ENCODE measurements at regions not wholly inside any gene's neighbourhood (a gene's known extent, or its start where the extent isn't known, plus 50 kb on each side); places are given as distances from the start of the nearest gene placed in this dataset.

- TF ChIP-seq NFATC4 (CRISPR knock-in tag; IDR thresholded peaks at IDR 0.05) (no peak), PREB (CRISPR knock-in tag; IDR thresholded peaks at IDR 0.05; ENCODE audit: borderline replicate concordance) (no peak)
Measured at GRCh38 chr5:167852515-167852914, 438.9 kb upstream of the WWC1 start (continued).

- no peak for ATAC-seq
Measured at GRCh38 chr5:167853421-167853820, 438.0 kb upstream of the WWC1 start.

DNA sequence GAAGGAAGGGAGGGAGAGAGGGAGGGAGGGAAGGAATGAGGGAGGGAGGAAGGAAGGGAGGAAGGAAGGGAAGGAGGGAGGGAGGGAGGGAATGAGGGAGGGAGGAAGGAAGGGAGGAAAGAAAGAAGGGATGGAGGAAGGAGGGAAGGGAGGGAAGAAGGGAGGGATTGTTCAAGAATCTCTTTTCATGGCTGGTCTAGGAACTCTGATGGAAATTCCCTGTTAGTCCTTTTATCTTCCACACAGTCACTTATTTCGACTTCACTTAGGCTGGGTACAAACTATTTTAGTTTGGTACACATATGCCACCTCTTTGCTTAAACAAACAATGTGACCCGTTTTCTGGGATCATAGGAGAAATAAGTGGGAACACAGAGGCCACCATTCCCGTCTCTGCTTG, 435.6 kb upstream of the WWC1 start:
- Mint-ChIP-seq H3K4me1 (no peaks in the 10 kb centered on the region), H3K27ac (no peak overlapping the region), H3K4me3 (no peak overlapping the region), H3K27me3 (ENCODE audit: low read depth) (no peaks in the 10 kb centered on the region; the same call in 1 of the 2 replicates), H3K9me3 (peaks cover 6% of the 10 kb centered on the region), H3K36me3 (peaks cover 7% of the 10 kb centered on the region)
- ChIA-PET POLR2A (no interaction called here), CTCF (no interaction called here)
- ATAC-seq (no peak), DNase-seq (ENCODE audit: low spot score) (no peak)
- TF ChIP-seq ATF1 (CRISPR knock-in tag; IDR thresholded peaks at IDR 0.05) (no peak), ZBTB43 (CRISPR knock-in tag; IDR thresholded peaks at IDR 0.05) (no peak), TCF7 (CRISPR knock-in tag; IDR thresholded peaks at IDR 0.05; ENCODE audit: low read depth) (no peak), OVOL2 (CRISPR knock-in tag; IDR thresholded peaks at IDR 0.05; ENCODE audit: borderline replicate concordance) (no peak), ARID4B (CRISPR knock-in tag; IDR thresholded peaks at IDR 0.05; ENCODE audit: borderline replicate concordance) (no peak), EMX1 (CRISPR knock-in tag; IDR thresholded peaks at IDR 0.05) (no peak), GRHL2 (CRISPR knock-in tag; IDR thresholded peaks at IDR 0.05; ENCODE audit: insufficient replicate concordance, severe bottlenecking) (no peak), CREM (CRISPR knock-in tag; IDR thresholded peaks at IDR 0.05) (no peak), E2F5 (CRISPR knock-in tag; IDR thresholded peaks at IDR 0.05) (no peak), CDX4 (CRISPR knock-in tag; IDR thresholded peaks at IDR 0.05; ENCODE audit: borderline replicate concordance) (no peak), FOXK1 (CRISPR knock-in tag; IDR thresholded peaks at IDR 0.05) (no peak), NR2C2 (CRISPR knock-in tag; IDR thresholded peaks at IDR 0.05) (no peak), TEAD1 (CRISPR knock-in tag; IDR thresholded peaks at IDR 0.05) (no peak), PRRX2 (CRISPR knock-in tag; IDR thresholded peaks at IDR 0.05) (no peak), ZNF425 (CRISPR knock-in tag; conservative IDR thresholded peaks at IDR 0.05) (no peak), E2F4 (CRISPR knock-in tag; IDR thresholded peaks at IDR 0.05; ENCODE audit: borderline replicate concordance, low read depth) (no peak)
- TF ChIP-seq, protein P1, sequence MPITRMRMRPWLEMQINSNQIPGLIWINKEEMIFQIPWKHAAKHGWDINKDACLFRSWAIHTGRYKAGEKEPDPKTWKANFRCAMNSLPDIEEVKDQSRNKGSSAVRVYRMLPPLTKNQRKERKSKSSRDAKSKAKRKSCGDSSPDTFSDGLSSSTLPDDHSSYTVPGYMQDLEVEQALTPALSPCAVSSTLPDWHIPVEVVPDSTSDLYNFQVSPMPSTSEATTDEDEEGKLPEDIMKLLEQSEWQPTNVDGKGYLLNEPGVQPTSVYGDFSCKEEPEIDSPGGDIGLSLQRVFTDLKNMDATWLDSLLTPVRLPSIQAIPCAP (CRISPR knock-in tag; IDR thresholded peaks at IDR 0.05) = no peak
- TF ChIP-seq, protein P2, sequence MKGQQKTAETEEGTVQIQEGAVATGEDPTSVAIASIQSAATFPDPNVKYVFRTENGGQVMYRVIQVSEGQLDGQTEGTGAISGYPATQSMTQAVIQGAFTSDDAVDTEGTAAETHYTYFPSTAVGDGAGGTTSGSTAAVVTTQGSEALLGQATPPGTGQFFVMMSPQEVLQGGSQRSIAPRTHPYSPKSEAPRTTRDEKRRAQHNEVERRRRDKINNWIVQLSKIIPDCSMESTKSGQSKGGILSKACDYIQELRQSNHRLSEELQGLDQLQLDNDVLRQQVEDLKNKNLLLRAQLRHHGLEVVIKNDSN (CRISPR knock-in tag; IDR thresholded peaks at IDR 0.05) = no peak

More at GRCh38 chr5:167853421-167853820, 438.0 kb upstream of the WWC1 start:
- H3K4me3 Mint-ChIP-seq = no peak overlapping the region
- H3K4me1 Mint-ChIP-seq = no peaks in the 10 kb centered on the region
- no peaks in the 10 kb centered on the region; the same call in 1 of the 2 replicates for H3K27me3 Mint-ChIP-seq (ENCODE audit: low read depth)
- peaks cover 17% of the 10 kb centered on the region for H3K9me3 Mint-ChIP-seq
- POLR2A ChIA-PET = no interaction called here
- DNase-seq (ENCODE audit: low spot score) = no peak
- CTCF ChIA-PET = no interaction called here
- peaks cover 7% of the 10 kb centered on the region for H3K36me3 Mint-ChIP-seq
- no peak overlapping the region for H3K27ac Mint-ChIP-seq
- TF ChIP-seq ZNF232 (CRISPR knock-in tag; IDR thresholded peaks at IDR 0.05) (no peak), OVOL2 (CRISPR knock-in tag; IDR thresholded peaks at IDR 0.05; ENCODE audit: borderline replicate concordance) (no peak)
